Lung microvascular endothelial cell (primary cell): ENCODE measurements at regions not wholly inside any gene's neighbourhood (a gene's known extent, or its start where the extent isn't known, plus 50 kb on each side); places are given as distances from the start of the nearest gene placed in this dataset.
"Not testable (repeated sequence)": the region's sequence is repeated elsewhere in the genome, so short reads cannot be mapped to it uniquely, and the experiment has no call there.

Experiments used
- DNase-seq, 2 donors: peaks; one replicate each; pipeline versions ENCODE4 v3.0.0 to v3.0.0-alpha.2; 2010; ENCODE audit warnings: low read depth in 2 of 2

GRCh38 chr18:75857558-75857957, 430.1 kb upstream of the SMIM21 start:
- no peak for DNase-seq

DNA sequence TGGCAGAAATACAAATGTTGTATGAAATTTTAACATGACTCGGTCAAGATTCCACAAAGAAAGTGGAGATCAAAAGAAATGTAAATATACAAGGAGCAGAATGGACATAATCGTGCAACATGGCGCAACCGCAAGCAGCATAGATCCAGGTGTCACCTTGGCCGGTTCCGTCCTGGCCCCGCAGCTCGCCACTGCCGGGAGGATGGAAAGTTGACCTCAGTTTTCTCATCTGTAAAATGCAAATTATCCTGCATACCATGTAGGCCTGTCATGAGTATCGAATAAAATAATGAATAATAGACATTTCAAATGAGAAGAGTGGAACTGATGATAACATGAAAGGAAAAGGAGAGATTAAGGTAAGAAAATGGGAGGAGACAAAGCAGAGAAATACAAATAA, 427.3 kb upstream of the SMIM21 start:
- DNase-seq, result no peak

DNA sequence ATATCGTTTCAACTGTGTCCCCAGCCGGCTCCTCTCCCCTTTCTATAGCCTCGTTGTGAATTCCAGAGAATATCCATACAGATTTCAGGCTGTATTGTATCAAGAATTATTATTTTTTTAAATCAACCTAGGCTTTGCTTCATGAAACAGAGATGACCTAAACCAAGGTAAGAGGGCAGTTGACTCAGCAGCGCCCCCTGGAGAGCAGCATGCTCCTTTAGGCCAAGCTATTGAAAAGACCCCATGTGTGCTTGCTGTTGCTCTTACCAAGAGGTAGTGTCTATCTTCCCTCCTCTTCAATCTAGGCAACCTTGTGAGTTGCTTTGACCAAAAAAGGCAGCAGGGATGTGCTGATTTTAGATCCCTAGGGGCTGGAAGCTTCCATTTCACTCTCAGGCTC, 426.7 kb upstream of the SMIM21 start:
- no peak for DNase-seq

- no peak for DNase-seq
Observed at GRCh38 chr18:75846321-75846720, 418.8 kb upstream of the SMIM21 start.

GRCh38 chr18:75845413-75845812, 417.9 kb upstream of the SMIM21 start:
- no peak for DNase-seq

DNA sequence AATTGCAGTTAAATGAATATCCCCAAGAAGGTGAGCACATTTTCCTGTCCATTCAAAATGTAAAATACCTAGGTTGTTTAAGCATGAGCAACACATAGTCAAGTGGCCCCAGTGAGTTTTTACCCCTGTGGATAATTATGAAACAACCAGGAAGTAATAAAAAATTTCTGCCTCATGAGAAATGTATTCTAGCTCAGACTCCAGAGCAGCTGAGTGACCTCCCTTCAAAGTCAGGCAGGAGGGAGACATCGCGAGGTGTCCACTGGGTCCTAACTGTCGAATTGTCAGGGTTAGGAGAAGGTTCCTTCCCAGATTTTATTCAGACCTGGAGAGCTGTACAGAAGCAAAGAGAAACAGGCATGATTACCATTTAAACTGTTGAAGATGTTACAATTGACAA, 416.6 kb upstream of the SMIM21 start:
- DNase-seq, result no peak

GRCh38 chr18:75840131-75840530, 412.6 kb upstream of the SMIM21 start:
- no peak for DNase-seq

DNA sequence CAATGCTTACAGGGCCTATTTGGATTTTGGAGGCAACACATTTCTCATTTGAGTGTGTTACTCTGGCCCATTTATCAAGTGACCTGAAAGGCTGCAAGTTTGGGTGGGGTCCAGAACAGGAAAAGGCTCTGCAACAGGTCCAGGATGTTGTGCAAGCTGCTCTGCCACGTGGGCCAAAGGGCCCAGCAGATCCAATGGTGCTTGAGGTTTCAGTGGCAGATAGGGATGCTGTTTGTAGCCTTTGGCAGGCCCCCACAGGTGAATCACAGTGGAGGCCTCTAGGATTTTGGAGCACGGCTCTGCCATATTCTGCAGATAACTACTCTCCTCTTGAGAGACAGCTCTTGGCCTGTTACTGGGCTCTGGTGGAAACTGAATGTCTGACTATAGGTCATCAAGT, 412.2 kb upstream of the SMIM21 start:
- not testable (repeated sequence) for DNase-seq

- no peak for DNase-seq
Observed at GRCh38 chr18:75839041-75839440, 411.5 kb upstream of the SMIM21 start.

DNA sequence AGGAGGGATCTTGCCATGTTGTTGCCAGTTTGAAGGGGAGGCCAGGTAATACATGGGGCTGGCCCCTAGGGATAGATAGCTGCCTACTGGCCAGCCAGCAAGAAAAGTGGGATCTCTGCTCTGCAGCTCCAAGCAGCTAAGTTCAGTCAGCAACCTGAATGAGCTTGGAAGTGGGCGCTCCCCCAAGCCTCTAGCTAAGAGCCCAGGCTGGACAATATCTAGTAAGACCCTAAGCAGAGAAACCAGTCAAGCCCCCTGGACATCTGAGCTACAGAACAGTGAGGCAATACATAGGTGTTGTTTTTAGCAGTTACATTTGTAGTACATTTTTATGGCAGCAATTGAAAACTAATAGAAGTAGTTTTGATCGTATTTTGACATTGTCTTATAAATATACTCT, 409.8 kb upstream of the SMIM21 start:
- no peak for DNase-seq

- no peak for DNase-seq
Observed at GRCh38 chr18:75836516-75836915, 409.0 kb upstream of the SMIM21 start.

DNA sequence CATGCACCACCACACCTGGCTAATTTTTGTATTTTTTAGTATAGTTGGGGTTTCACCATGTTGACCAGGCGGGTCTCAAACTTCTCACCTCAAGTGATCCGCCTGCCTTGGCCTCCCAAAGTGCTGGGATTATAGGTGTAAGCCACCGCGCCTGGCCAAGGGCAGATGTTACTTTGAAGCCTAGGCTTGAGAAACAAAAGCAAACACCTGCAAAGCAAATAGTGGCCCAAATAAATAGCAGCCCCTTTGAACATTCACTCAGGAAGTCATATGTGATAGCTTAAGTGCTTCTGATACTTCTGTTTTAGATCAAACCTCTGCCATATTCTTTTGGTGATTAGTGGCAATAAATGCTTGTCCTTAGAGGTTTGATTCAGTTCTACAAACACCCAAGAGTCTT, 404.5 kb upstream of the SMIM21 start:
- DNase-seq, result no peak

GRCh38 chr18:75830828-75831227, 403.3 kb upstream of the SMIM21 start:
- no peak for DNase-seq

DNA sequence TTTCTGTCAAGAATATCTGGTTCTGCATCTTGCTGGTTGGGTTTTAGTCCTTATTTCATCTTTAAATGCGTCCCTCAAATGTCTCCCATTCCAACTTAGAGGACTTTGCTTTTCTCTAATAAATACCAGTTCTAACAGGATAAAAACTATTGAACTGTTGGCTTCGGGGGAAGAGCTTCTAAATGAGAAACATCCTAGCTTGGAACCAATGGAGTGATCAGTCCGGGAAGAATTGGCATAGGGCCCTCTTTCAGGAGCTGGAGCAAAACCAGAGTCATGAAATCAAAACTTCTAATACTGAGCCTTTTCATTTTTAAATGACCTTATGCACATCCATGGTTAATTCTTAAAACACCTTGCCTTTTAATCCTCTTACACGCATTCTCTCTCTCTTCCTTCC, 401.6 kb upstream of the SMIM21 start:
- DNase-seq, result no peak

DNA sequence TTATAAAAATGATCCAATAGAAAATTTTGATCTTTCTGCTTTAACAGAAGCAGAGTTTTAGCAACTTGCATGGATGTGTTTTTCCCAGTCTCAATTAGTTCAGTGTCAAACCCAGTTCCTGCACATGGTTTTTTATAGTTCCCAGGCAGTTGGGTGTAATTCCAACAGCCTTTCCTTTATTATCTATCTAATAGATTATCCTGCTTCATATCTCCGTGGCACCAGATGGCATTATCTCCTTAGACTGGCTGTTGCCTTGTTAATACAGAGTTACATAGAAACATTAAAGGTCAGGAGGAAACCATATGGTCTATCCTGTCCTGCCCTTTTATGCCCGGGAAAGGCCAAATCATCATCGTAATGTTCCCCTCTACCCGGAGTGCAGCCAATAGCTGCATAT, 400.9 kb upstream of the SMIM21 start:
- DNase-seq, result no peak

- DNase-seq, result no peak
Observed at GRCh38 chr18:75827751-75828287, 400.3 kb upstream of the SMIM21 start.

DNA sequence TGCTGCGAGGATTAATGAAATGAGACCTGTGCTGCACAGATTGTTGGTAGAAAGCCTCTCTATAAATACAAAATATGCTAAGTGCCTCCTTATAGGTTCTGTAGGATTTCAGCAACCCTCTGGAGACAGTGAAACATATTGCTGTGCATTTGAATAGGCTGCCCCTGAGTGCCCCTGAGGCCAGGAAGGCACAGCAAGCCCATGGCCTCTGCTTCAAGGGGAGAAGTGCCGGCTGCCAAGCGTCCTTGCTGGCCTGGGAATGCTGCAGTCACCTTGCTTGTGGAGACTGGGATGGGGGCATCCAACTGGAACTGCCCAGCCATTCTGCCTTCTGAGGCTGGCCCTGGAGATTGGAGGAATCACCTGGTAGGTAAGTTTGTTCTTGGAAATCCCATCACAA, 397.2 kb upstream of the SMIM21 start:
- no peak for DNase-seq

DNA sequence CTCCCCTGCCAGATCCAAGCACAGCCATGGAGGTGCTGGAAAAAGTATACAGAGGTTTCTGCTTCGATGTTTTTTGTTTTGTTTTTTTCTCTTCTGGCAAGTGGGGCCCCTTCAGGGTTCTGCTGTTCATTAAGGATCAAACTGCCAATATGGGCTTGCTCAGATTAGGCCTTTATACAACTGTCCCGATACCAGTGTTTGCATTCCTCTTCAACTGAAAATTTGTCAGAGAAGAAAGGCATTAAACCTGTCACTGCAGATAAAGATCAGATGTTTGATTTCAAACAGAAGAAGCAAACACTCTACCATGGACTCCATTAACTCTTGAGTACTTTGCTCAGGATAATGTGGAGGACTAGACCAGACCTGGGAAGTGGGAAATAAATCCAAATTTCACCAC, 396.0 kb upstream of the SMIM21 start:
- DNase-seq, result no peak

DNA sequence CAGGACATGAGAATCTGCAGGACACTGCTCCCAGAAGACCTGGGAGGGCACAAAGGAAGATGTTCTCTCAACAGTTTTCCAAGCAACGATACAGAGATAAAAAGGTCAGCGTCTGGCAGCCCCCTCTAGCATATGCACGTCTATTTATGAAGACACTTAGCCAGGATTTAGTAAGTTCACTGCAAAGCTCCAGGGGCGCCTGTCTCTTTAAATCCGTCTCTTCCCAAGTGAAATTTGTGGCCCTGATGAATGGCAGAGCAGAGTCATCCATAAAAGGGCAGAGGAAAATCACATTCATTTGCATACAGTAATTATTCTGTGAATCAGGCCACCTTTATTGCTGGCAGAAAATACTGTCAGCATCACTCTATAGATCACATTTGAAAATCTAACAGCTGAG, 390.9 kb upstream of the SMIM21 start:
- DNase-seq, result no peak

DNA sequence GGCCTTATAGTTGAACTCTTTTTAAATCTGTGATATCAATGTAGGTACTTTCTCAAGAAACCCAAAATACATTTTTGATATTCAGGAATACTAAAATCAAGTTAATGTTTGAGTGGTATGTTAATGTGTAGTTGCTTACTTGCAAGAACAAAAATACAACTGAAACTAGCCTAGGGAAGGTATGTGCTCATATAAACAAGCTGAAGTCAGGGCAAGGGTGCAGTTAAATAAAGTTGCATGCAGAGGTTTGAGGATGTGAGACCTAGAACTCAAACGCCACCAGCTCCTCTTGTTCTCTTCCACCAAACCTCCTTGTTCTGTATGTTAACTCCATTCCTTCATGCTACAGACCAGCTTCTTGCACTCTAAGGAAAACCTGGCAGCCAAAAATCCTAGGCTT, 388.3 kb upstream of the SMIM21 start:
- no peak for DNase-seq

DNA sequence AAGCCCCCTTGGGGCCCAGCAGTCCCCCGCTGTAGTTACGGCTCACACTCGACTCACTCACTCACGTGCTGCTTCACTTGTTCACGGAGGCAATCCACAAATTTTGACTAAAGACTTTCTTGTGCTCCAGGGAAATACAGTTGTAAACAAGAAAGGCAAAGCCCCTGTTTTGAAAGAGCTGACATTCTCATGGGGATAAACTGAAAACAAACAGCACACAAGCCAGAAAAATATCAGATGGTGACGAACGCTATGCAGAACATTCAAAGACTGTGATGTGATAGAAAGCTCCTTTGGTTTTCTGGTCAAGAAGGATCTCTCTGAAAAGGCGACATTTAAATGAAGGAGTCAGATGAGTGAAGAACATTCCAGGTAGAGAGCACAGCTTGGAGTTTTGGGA, 385.3 kb upstream of the SMIM21 start:
- no peak for DNase-seq

DNA sequence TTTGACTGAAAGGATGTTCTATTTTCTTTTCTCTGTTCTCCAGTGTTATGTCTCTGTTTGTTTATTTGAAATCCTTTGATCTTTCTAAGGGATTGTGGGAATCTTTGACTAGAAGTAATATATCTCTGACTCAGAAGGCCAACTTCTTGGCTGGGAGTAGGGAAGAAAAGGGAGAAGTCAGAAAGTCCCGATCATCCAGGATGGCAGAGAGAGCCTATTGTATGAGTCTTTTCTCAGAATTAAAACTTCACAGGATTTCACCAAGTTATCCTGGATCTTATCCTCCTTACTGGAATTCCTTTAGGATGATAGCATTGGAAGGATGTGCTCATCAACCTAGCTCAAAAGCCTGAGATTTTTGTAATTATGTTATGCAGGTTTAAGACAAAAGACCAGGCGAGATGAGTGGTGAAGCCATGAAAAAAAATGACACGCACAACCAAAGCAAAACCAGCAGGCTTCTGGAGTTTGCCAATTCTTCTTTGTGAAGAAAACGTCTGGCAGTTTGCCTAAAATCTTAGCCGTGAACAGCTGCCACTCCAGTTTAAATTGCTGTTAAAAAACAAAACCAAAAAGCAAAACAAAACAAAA, 383.6 kb upstream of the SMIM21 start:
- DNase-seq, result no peak

- no peak for DNase-seq
Observed at GRCh38 chr18:75810516-75810915, 383.0 kb upstream of the SMIM21 start.

- DNase-seq, result no peak
Observed at GRCh38 chr18:75809926-75810255, 382.4 kb upstream of the SMIM21 start.
